Endodermal cell (in vitro differentiated cells): ENCODE measurements at regions not wholly inside any gene's neighbourhood (a gene's known extent, or its start where the extent isn't known, plus 50 kb on each side); places are given as distances from the start of the nearest gene placed in this dataset.
A peak's percentile ranks its signal among the peaks of the same experiment; 100 is the strongest.

Experiments used
- DNase-seq: peaks from one replicate; pipeline ENCODE4 v3.0.0-alpha.2; 2017
- H3K27ac ChIP-seq: 2 replicates; pipeline ENCODE4 v1.5.1; 2013; ENCODE audit warnings: mild to moderate bottlenecking, low read depth, low read length, moderate library complexity
- H3K27me3 ChIP-seq: 2 replicates; pipeline ENCODE4 v1.6.1; 2013; ENCODE audit warnings: mild to moderate bottlenecking, low read length, moderate library complexity; ENCODE audit not compliant: insufficient read depth, control insufficient read depth, poor library complexity, severe bottlenecking
- H3K36me3 ChIP-seq: 2 replicates; pipeline ENCODE4 v1.7.0; 2013; ENCODE audit warnings: mild to moderate bottlenecking, low read length, moderate library complexity; ENCODE audit not compliant: control insufficient read depth, insufficient read depth
- H3K4me1 ChIP-seq: one replicate; pipeline ENCODE4 v1.7.0; 2013; ENCODE audit warnings: low read length; ENCODE audit not compliant: control insufficient read depth, insufficient read depth
- H3K4me3 ChIP-seq: 2 replicates; pipeline ENCODE4 v1.5.1; 2013; ENCODE audit warnings: mild to moderate bottlenecking, low read length, moderate library complexity
- H3K9ac ChIP-seq: 2 replicates; pipeline ENCODE4 v1.6.1; 2013; ENCODE audit warnings: mild to moderate bottlenecking, low read length, moderate library complexity; ENCODE audit not compliant: poor library complexity, severe bottlenecking; ENCODE audit errors: extremely low read depth
- H3K9me3 ChIP-seq: 2 replicates; pipeline ENCODE4 v1.6.1; 2013; ENCODE audit warnings: mild to moderate bottlenecking, low read length, moderate library complexity; ENCODE audit not compliant: control insufficient read depth
- H3K27ac Mint-ChIP-seq: 2 replicates; pipeline ENCODE4 v1.8.0; 2020; ENCODE audit warnings: mixed read lengths
- H3K27me3 Mint-ChIP-seq: 2 replicates; pipeline ENCODE4 v1.8.0; 2021; ENCODE audit warnings: mild to moderate bottlenecking, mixed read lengths; ENCODE audit not compliant: insufficient read depth
- H3K36me3 Mint-ChIP-seq: 2 replicates; pipeline ENCODE4 v1.8.0; 2020; ENCODE audit warnings: low read depth, mixed read lengths
- H3K4me1 Mint-ChIP-seq: 2 replicates; pipeline ENCODE4 v1.8.0; 2020; ENCODE audit warnings: mixed read lengths
- H3K4me3 Mint-ChIP-seq: 2 replicates; pipeline ENCODE4 v1.8.0; 2020; ENCODE audit warnings: mild to moderate bottlenecking, moderate library complexity, mixed read lengths
- H3K9me3 Mint-ChIP-seq: 2 replicates; pipeline ENCODE4 v1.8.0; 2020; ENCODE audit warnings: mild to moderate bottlenecking, mixed read lengths
- WGBS, 2 experiments: methylation state at CpG; one replicate each; pipeline versions ENCODE4 v1.1.5 to v1.1.7; 2013; ENCODE audit warnings: missing lambda C conversion rate in 2 of 2, mixed read lengths in 1 of 2; ENCODE audit not compliant: insufficient coverage in 1 of 2, insufficient read length in 1 of 2; 5-methylcytosine and 5-hydroxymethylcytosine counted together
- TF ChIP-seq, protein P1 (sequence below): fragments of 200-600 bp; sonication (generic); conservative IDR thresholded peaks from 2 replicates; pipeline ENCODE4 v1.5.0; 2021; ENCODE audit warnings: antibody characterized with exemption, mild to moderate bottlenecking

DNA sequence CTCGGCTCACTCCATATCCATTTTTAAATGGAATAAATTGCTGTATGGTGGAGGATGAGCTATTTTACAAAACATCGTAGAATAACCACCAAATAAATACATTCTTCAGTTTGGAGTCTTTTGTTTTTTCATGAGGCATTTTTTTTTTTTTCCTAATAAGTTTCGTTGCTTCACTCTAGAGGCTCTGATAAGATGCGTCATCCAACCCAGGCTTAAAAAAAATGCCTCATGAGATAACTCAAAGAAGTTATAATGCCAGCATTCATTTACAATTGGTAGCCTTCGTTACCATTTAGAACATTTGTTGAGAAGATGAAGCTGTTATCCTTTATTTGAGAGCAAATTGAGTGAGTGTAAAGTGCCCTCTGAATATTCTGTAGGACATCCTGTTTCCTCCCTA is 172.2 kb upstream of the CENPE start:
- Histone ChIP-seq H3K36me3 (no peaks in the 10 kb centered on the region), H3K4me3 (no peak overlapping the region), H3K27ac (no peak overlapping the region), H3K4me1 (no peaks in the 10 kb centered on the region), H3K9ac (no peak overlapping the region), H3K27me3 (no peaks in the 10 kb centered on the region), H3K9me3 (peaks cover 6% of the 10 kb centered on the region)
- Mint-ChIP-seq H3K4me1 (peaks cover 15% of the 10 kb centered on the region), H3K36me3 (no peaks in the 10 kb centered on the region), H3K9me3 (no peaks in the 10 kb centered on the region), H3K27ac (no peak overlapping the region), H3K27me3 (no peaks in the 10 kb centered on the region), H3K4me3 (no peak overlapping the region)
- DNase-seq, result no peak
- TF ChIP-seq, protein P1, sequence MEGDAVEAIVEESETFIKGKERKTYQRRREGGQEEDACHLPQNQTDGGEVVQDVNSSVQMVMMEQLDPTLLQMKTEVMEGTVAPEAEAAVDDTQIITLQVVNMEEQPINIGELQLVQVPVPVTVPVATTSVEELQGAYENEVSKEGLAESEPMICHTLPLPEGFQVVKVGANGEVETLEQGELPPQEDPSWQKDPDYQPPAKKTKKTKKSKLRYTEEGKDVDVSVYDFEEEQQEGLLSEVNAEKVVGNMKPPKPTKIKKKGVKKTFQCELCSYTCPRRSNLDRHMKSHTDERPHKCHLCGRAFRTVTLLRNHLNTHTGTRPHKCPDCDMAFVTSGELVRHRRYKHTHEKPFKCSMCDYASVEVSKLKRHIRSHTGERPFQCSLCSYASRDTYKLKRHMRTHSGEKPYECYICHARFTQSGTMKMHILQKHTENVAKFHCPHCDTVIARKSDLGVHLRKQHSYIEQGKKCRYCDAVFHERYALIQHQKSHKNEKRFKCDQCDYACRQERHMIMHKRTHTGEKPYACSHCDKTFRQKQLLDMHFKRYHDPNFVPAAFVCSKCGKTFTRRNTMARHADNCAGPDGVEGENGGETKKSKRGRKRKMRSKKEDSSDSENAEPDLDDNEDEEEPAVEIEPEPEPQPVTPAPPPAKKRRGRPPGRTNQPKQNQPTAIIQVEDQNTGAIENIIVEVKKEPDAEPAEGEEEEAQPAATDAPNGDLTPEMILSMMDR, result no peak
- 93 to 96% methylated on average over 3 of the region's 5 CpGs for WGBS, 2 experiments

DNA sequence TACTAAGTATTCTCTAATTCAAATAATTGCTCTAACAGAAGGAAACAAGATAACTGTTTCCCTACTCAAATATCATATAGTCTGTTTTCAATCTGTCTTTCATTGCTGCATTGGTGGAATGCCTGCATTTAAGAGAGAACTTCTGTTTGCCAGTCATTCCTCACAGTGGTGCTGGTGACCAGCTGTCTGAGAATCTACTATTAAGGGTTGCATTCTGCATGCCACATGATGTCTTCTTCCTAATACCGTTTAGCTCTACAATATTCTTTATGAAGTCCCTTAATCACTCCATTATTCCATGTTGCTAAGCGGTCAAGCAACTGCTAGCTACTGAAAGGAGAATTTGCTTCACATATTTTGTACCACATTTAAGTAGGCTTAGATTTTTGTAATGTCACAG is 167.1 kb upstream of the CENPE start:
- Histone ChIP-seq H3K27me3 (no peaks in the 10 kb centered on the region), H3K36me3 (no peaks in the 10 kb centered on the region), H3K9me3 (peaks cover 27% of the 10 kb centered on the region), H3K27ac (peak overlapping the region; percentile 50), H3K9ac (no peak overlapping the region), H3K4me1 (no peaks in the 10 kb centered on the region), H3K4me3 (no peak overlapping the region)
- Mint-ChIP-seq H3K27ac (no peak overlapping the region), H3K4me1 (peaks cover 2% of the 10 kb centered on the region), H3K9me3 (peaks cover 21% of the 10 kb centered on the region), H3K27me3 (no peaks in the 10 kb centered on the region), H3K36me3 (peaks cover 11% of the 10 kb centered on the region), H3K4me3 (no peak overlapping the region)
- TF ChIP-seq, protein P1, result no peak
- 96 to 100% methylated on average over 1 to 2 of the region's 2 CpGs for WGBS, 2 experiments
- DNase-seq, result no peak

DNA sequence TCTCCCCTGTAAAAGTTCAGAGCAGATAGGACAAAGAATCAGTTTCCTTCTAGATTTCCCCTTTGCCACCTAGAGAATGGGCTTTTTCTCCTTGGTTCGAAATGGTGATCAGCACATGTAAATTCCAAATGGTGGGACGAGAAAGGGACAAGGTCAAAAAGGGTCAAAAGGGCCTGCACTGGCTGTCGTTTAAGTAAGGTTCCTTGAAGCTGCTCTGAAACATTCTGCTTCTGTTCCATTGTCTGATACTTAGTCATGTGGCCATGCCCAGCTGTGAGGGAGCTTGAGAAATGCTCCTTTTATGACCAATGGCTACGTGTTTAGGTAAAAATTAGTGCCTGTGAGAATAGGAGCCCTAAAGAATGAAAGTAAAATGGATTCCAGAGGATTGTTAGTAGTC is 165.9 kb upstream of the CENPE start:
- Mint-ChIP-seq H3K4me3 (no peak overlapping the region), H3K4me1 (no peaks in the 10 kb centered on the region), H3K36me3 (peaks cover 22% of the 10 kb centered on the region), H3K27ac (no peak overlapping the region), H3K27me3 (no peaks in the 10 kb centered on the region), H3K9me3 (peaks cover 33% of the 10 kb centered on the region)
- Histone ChIP-seq H3K9ac (no peak overlapping the region), H3K4me3 (no peak overlapping the region), H3K36me3 (no peaks in the 10 kb centered on the region), H3K4me1 (no peaks in the 10 kb centered on the region), H3K27ac (peak overlapping the region; percentile 88), H3K27me3 (no peaks in the 10 kb centered on the region), H3K9me3 (peaks cover 35% of the 10 kb centered on the region)
- TF ChIP-seq, protein P1, result no peak
- WGBS, 2 experiments, result 49 to 87% methylated on average over 4 of the region's 4 CpGs
- DNase-seq, result no peak
